GM23248 (cell line): ENCODE measurements at regions not wholly inside any gene's neighbourhood (a gene's known extent, or its start where the extent isn't known, plus 50 kb on each side); places are given as distances from the start of the nearest gene placed in this dataset.

Experiments
- DNase-seq: peaks from one replicate; pipeline ENCODE4 v3.0.0-alpha.2; 2015
- H2AFZ ChIP-seq: fragments of 200-600 bp; sonication (generic); 2 replicates; pipeline ENCODE4 v1.6.1; 2016; ENCODE audit warnings: antibody characterized with exemption
- H3F3A ChIP-seq: fragments of 200-600 bp; sonication (generic); 2 replicates; pipeline ENCODE4 v1.6.1; 2016; ENCODE audit warnings: mild to moderate bottlenecking, antibody characterized with exemption, mixed run types; ENCODE audit not compliant: insufficient read depth
- H3K27ac ChIP-seq: fragments of 200-600 bp; sonication (generic); 2 replicates; pipeline ENCODE4 v1.5.1; 2016; ENCODE audit warnings: mild to moderate bottlenecking
- H3K27me3 ChIP-seq: fragments of 200-600 bp; sonication (generic); replicated peaks from 2 replicates; pipeline ENCODE4 v1.6.1; 2016; ENCODE audit warnings: mild to moderate bottlenecking; ENCODE audit not compliant: insufficient read depth
- H3K36me3 ChIP-seq: fragments of 200-600 bp; sonication (generic); 2 replicates; pipeline ENCODE4 v1.6.1; 2016; ENCODE audit warnings: low read depth, mild to moderate bottlenecking
- H3K4me1 ChIP-seq: fragments of 200-600 bp; sonication (generic); 2 replicates; pipeline ENCODE4 v1.6.1; 2016; ENCODE audit warnings: mild to moderate bottlenecking; ENCODE audit not compliant: insufficient read depth
- H3K4me2 ChIP-seq: fragments of 200-600 bp; sonication (generic); one replicate; pipeline ENCODE4 v1.6.1; 2016; ENCODE audit warnings: mild to moderate bottlenecking; ENCODE audit not compliant: unreplicated experiment
- H3K4me3 ChIP-seq: fragments of 200-600 bp; sonication (generic); 2 replicates; pipeline ENCODE4 v1.5.1; 2016; ENCODE audit warnings: mild to moderate bottlenecking
- H3K79me2 ChIP-seq: fragments of 200-600 bp; sonication (generic); 2 replicates; pipeline ENCODE4 v1.6.1; 2016; ENCODE audit warnings: mild to moderate bottlenecking; ENCODE audit not compliant: insufficient read depth
- H3K9ac ChIP-seq: fragments of 200-600 bp; sonication (generic); 2 replicates; pipeline ENCODE4 v1.6.1; 2016; ENCODE audit warnings: mild to moderate bottlenecking
- H3K9me2 ChIP-seq: fragments of 200-600 bp; sonication (generic); 2 replicates; pipeline ENCODE4 v1.6.1; 2016; ENCODE audit warnings: mixed run types, mild to moderate bottlenecking, moderate library complexity; ENCODE audit not compliant: insufficient read depth
- H3K9me3 ChIP-seq: fragments of 200-600 bp; sonication (generic); one replicate; pipeline ENCODE4 v1.6.1; 2017; ENCODE audit warnings: low read depth
- H4K20me1 ChIP-seq: fragments of 200-600 bp; sonication (generic); 2 replicates; pipeline ENCODE4 v1.6.0; 2016; ENCODE audit not compliant: insufficient read depth
- EZH2 ChIP-seq: fragments of 200-600 bp; sonication (generic); IDR thresholded peaks from 2 replicates; pipeline ENCODE4 v1.6.1; 2018; ENCODE audit warnings: antibody characterized with exemption, mild to moderate bottlenecking; ENCODE audit not compliant: insufficient read depth, poor library complexity, severe bottlenecking
- EZH2phosphoT487 ChIP-seq: fragments of 200-600 bp; sonication (generic); IDR thresholded peaks from 2 replicates; pipeline ENCODE4 v1.6.1; 2018; ENCODE audit warnings: antibody characterized with exemption, moderate library complexity, mild to moderate bottlenecking, low read depth; ENCODE audit not compliant: insufficient read depth
- WGBS, 2 experiments: methylation state at CpG; one replicate each; pipeline ENCODE4 v1.1.6; 2015 to 2017; ENCODE audit warnings: low lambda C conversion rate in 2 of 2, low coverage in 1 of 2; ENCODE audit errors: missing lambda C conversion rate in 2 of 2; 5-methylcytosine and 5-hydroxymethylcytosine counted together
- in situ Hi-C: fragments of 300-500 bp; cut with MboI; formaldehyde crosslinking; loops from 2 replicates; pipeline ENCODE4 v1.15.0; 2020

DNA sequence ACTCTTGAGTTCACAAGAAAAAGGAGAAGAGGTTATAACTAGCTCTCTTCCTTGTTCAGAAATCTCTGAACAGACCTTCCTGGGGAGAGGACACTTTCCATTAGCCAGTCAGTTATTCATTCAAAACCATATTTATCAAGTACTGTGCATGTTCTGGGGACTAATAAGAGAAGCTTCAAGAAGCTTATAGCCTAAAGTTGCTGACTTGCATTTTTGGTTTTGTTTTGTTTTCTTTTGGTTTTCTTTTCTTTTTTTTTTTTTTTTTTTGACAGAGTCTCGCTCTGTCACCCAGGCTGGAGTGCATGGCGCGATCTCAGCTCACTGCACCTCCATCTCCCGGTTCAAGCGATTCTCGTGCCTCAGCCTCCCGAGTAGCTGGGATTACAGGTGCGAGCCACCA, 471.4 kb downstream of the KLF12 start:
- H2AFZ ChIP-seq: no peak overlapping the region
- no peak for DNase-seq
- in situ Hi-C loops: no loop called here

DNA sequence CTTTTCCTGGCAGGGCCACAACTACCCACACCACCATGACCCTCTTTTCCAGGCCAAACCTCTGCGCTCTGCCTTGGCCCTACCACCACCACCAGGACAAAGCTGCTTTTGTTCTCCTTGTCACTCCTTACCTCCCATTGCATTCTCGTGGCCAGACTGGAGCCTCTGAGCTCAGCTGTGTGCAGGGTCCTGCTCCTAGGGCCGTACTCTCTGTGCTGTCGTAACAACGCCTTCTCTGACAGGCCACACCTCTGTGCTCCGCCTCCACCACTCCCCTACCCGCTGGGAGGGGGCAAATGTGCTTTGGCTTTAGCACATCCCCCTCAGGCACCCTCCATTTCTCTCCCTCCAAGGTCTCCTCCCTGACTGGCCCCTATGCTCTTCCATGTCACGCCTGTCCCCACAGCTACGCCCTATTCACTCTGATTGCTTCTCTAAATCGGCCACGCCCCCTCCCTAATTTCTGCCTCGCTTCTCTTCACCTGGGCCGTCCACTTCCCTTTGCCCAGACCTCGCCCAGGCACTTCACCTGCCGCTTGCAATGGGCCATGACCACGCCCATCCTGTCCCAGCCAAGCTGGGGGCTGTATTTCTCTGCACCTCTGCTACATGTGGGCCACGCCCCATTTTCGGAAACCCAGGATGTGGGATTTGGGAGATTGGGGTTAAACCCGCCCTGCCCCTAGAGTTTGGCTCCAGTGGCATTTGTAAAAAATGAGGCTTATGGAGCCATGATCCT, 472.3 kb downstream of the KLF12 start:
- H4K20me1 ChIP-seq: no peaks in the 10 kb centered on the region
- no peaks in the 10 kb centered on the region; the same call in 1 of the 2 replicates for H3K27me3 ChIP-seq
- no peak overlapping the region for H2AFZ ChIP-seq
- no peaks in the 10 kb centered on the region for H3K36me3 ChIP-seq
- no peaks in the 10 kb centered on the region for H3F3A ChIP-seq
- H3K4me1 ChIP-seq: no peaks in the 10 kb centered on the region
- TF ChIP-seq EZH2phosphoT487 (no peak), EZH2 (no peak)
- no peaks in the 10 kb centered on the region for H3K79me2 ChIP-seq
- H3K9me2 ChIP-seq: no peaks in the 10 kb centered on the region
- 62 to 67% methylated on average over 19 of the region's 19 CpGs for WGBS, 2 experiments
- no peak overlapping the region for H3K4me3 ChIP-seq
- no peak overlapping the region for H3K27ac ChIP-seq
- no peaks in the 10 kb centered on the region for H3K9me3 ChIP-seq
- no peak for DNase-seq
- in situ Hi-C loops: no loop called here
- no peak overlapping the region for H3K4me2 ChIP-seq
- no peak overlapping the region for H3K9ac ChIP-seq

More for the DNA sequence above, 471.4 kb downstream of the KLF12 start:
- H3K79me2 ChIP-seq: no peaks in the 10 kb centered on the region
- no peak overlapping the region for H3K4me3 ChIP-seq
- H3K9me2 ChIP-seq: no peaks in the 10 kb centered on the region
- 90 to 92% methylated on average over 7 to 8 of the region's 8 CpGs for WGBS, 2 experiments
- no peaks in the 10 kb centered on the region for H3K4me1 ChIP-seq
- H4K20me1 ChIP-seq: no peaks in the 10 kb centered on the region
- no peak overlapping the region for H3K4me2 ChIP-seq
- TF ChIP-seq EZH2phosphoT487: no peak
- TF ChIP-seq EZH2: no peak
- no peaks in the 10 kb centered on the region for H3K36me3 ChIP-seq
- H3K9ac ChIP-seq: no peak overlapping the region
- H3K27ac ChIP-seq: no peak overlapping the region
- no peaks in the 10 kb centered on the region for H3K9me3 ChIP-seq
- no peaks in the 10 kb centered on the region for H3F3A ChIP-seq
- H3K27me3 ChIP-seq: no peaks in the 10 kb centered on the region; the same call in 1 of the 2 replicates

DNA sequence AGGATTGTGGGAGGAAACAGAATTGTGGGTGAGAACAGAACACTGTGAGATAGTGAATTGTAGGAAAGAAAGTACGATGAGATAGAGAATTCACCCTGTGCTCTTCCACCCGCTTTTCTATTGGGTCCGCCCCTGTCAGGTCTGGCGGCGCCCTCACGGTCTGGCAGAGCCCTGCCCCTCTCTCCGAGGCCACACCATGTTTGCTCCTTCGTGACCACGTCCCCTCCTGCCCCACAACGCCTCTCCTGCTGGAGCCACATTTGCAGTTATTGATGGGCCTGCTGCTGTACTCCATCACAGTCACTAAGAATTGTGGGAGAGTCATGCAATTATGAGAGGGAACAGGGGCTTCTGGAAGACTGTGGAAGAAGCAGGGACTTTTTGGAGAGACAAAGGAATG, 473.1 kb downstream of the KLF12 start:
- no peaks in the 10 kb centered on the region for H4K20me1 ChIP-seq
- H3K4me2 ChIP-seq: no peak overlapping the region
- H3K9me2 ChIP-seq: no peaks in the 10 kb centered on the region
- in situ Hi-C loops: no loop called here
- H3K27me3 ChIP-seq: no peaks in the 10 kb centered on the region
- H3K9ac ChIP-seq: no peak overlapping the region
- H3K9me3 ChIP-seq: no peaks in the 10 kb centered on the region
- no peak overlapping the region for H3K4me3 ChIP-seq
- H3K27ac ChIP-seq: no peak overlapping the region
- H3K36me3 ChIP-seq: no peaks in the 10 kb centered on the region
- H3K4me1 ChIP-seq: no peaks in the 10 kb centered on the region
- no peak for DNase-seq
- WGBS, 2 experiments: 81 to 83% methylated on average over 10 of the region's 10 CpGs
- no peak for TF ChIP-seq EZH2phosphoT487
- TF ChIP-seq EZH2: no peak
- no peaks in the 10 kb centered on the region for H3F3A ChIP-seq
- H2AFZ ChIP-seq: no peak overlapping the region
- H3K79me2 ChIP-seq: no peaks in the 10 kb centered on the region

DNA sequence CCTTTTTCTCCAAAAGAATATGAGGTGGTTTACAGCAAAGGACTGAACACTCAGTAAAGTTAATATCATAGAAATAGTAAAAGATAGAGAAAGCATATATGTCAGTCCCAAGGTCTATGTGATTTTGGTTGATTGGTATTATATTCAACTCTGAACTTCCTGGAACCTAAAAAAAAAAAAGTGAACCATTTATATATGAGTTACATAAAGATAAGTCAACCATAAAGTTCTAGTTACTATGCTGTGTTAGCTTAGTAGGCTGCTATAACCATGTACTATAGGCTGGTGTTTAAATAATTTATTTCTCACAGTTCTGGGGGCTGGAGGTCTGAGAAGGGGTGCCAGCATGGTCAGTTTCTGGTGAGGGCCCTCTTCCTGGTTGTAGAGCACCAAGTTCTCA, 475.6 kb downstream of the KLF12 start:
- no peaks in the 10 kb centered on the region for H3K9me3 ChIP-seq
- H3K4me2 ChIP-seq: no peak overlapping the region
- no peaks in the 10 kb centered on the region for H3K36me3 ChIP-seq
- no peaks in the 10 kb centered on the region for H3K4me1 ChIP-seq
- H2AFZ ChIP-seq: no peak overlapping the region
- no peaks in the 10 kb centered on the region for H3K27me3 ChIP-seq
- H3F3A ChIP-seq: no peaks in the 10 kb centered on the region
- TF ChIP-seq EZH2 (no peak), EZH2phosphoT487 (no peak)
- no peaks in the 10 kb centered on the region for H3K79me2 ChIP-seq
- no peaks in the 10 kb centered on the region for H4K20me1 ChIP-seq
- no peak for DNase-seq
- no peak overlapping the region for H3K27ac ChIP-seq
- in situ Hi-C loops: no loop called here
- H3K9ac ChIP-seq: no peak overlapping the region
- no peaks in the 10 kb centered on the region for H3K9me2 ChIP-seq
- H3K4me3 ChIP-seq: no peak overlapping the region
